IPS-18a (cell line): ENCODE measurements at regions not wholly inside any gene's neighbourhood (a gene's known extent, or its start where the extent isn't known, plus 50 kb on each side); places are given as distances from the start of the nearest gene placed in this dataset.

Experiments
- H3K27ac ChIP-seq: one replicate; pipeline ENCODE4 v1.5.1; 2013; ENCODE audit warnings: low read length
- H3K27me3 ChIP-seq: one replicate; pipeline ENCODE4 v1.6.1; 2013; ENCODE audit warnings: mild to moderate bottlenecking, low read length; ENCODE audit not compliant: control insufficient read depth, insufficient read depth
- H3K36me3 ChIP-seq: one replicate; pipeline ENCODE4 v1.6.1; 2013; ENCODE audit warnings: low read depth, low read length; ENCODE audit not compliant: control insufficient read depth
- H3K4me1 ChIP-seq: one replicate; pipeline ENCODE4 v1.6.1; 2013; ENCODE audit warnings: low read depth, low read length; ENCODE audit not compliant: control insufficient read depth
- H3K4me3 ChIP-seq: one replicate; pipeline ENCODE4 v1.5.1; 2013; ENCODE audit warnings: low read length
- H3K9ac ChIP-seq: one replicate; pipeline ENCODE4 v1.6.1; 2013; ENCODE audit warnings: mild to moderate bottlenecking, low read length, moderate library complexity
- H3K9me3 ChIP-seq: one replicate; pipeline ENCODE4 v1.6.1; 2013; ENCODE audit warnings: low read depth, low read length; ENCODE audit not compliant: control insufficient read depth

DNA sequence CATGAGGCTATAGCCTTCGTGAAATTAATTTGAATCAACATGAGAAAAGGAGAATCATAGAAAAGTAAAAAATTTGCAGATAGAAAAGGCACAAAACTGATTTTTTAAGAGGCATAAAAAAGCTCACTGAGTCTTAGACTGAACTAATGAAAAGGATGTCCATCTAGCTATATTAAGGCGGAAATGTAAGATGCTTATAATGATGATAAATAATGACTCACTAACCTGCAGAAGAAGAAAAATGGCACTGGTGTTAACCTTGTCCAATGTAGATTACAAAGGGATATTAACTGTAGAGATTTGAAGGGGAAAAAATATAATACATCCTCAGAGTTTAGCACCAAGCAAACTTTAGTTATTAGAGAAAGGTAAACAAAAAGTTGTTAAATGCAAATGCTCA lies 1098.0 kb upstream of the DDX18 start:
- Histone ChIP-seq H3K4me3 (no peak overlapping the region), H3K27ac (no peak overlapping the region), H3K9me3 (no peaks in the 10 kb centered on the region), H3K9ac (no peak overlapping the region), H3K36me3 (no peaks in the 10 kb centered on the region), H3K4me1 (peaks cover 5% of the 10 kb centered on the region), H3K27me3 (no peaks in the 10 kb centered on the region)

DNA sequence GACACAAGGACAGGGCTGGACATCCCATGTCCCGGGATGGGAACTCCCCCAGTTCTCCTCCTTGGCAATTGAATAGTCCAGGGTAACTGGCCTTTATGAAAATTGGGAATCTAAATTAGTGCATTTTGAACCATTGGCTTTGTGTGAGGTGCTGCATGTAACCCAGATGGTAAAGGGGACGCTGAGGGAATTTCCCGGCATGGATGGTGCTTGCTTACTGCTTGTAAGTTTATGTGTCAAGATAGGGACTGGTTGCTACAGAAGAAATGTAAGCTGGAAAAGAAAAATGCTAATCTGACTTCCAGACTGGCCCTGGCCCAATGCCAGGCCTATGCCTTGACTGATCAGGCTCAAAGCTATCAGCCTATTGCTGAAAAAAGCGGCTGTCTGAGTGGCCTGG lies 1096.7 kb upstream of the DDX18 start:
- no peaks in the 10 kb centered on the region for H3K27me3 ChIP-seq
- H3K4me3 ChIP-seq = no peak overlapping the region
- H3K9ac ChIP-seq = no peak overlapping the region
- no peaks in the 10 kb centered on the region for H3K9me3 ChIP-seq
- no peaks in the 10 kb centered on the region for H3K36me3 ChIP-seq
- H3K4me1 ChIP-seq = peaks cover 5% of the 10 kb centered on the region
- no peak overlapping the region for H3K27ac ChIP-seq

DNA sequence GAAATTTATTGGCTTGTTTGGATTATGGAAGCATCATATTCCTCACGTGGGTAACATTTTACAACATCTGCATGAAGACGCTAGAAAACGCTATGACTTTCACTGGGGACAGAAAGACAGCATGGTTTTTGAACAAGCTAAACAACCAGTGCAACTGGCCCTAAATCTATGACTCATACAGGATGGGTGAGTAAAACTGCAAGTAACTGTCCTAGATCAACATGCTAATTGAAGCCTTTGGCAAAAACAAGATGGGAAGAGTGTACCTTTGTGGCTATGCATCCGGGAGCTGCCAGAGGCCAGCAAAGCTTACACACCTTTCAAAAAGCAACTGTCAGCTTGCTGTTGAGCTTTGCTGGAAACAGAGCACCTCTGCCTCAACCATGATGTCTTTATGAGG lies 1096.0 kb upstream of the DDX18 start:
- H3K27ac ChIP-seq = no peak overlapping the region
- H3K27me3 ChIP-seq = no peaks in the 10 kb centered on the region
- H3K9me3 ChIP-seq = no peaks in the 10 kb centered on the region
- no peak overlapping the region for H3K9ac ChIP-seq
- H3K4me3 ChIP-seq = no peak overlapping the region
- peaks cover 5% of the 10 kb centered on the region for H3K4me1 ChIP-seq
- no peaks in the 10 kb centered on the region for H3K36me3 ChIP-seq

DNA sequence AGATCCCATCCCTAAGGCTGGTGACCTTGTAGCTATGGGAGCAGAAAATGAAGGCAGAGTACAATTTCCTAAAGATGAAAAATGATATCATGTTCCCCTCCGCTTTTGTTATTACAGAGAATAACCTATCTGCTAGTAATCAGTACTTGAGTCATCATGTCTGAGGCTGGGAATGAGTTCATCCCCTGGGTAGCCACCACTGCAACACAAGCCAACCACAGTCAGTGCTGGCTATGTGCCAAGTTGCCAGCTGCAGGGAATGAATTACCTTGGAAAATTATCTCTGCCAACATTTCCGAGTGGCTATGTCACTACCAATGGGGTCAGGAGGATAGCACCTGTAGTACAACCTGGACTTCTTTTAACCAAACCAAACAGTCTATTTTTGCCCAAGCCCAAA lies 1094.7 kb upstream of the DDX18 start:
- H3K27me3 ChIP-seq = no peaks in the 10 kb centered on the region
- no peaks in the 10 kb centered on the region for H3K36me3 ChIP-seq
- H3K9ac ChIP-seq = no peak overlapping the region
- no peaks in the 10 kb centered on the region for H3K9me3 ChIP-seq
- no peak overlapping the region for H3K27ac ChIP-seq
- no peak overlapping the region for H3K4me3 ChIP-seq
- H3K4me1 ChIP-seq = peaks cover 5% of the 10 kb centered on the region

DNA sequence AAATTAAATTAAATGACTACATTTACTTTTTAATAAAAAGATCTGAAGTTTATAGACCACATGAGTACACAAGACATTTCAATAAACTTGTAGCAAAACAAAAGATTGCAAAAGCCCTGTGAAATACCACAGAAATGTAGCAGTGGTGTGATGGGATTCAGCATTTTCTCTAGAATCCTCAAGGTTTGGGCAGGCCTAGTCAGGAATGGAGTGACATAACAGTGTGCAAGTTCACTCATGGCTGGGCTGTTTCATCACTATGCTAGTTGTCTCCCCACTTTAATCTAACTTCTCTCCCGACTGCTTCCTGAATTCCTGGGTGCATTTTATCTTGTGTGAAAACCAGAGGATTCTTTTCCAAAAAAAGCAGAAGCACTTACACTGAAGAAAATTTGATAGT lies 1089.9 kb upstream of the DDX18 start:
- Histone ChIP-seq H3K27me3 (no peaks in the 10 kb centered on the region), H3K9me3 (no peaks in the 10 kb centered on the region), H3K4me1 (no peaks in the 10 kb centered on the region), H3K36me3 (no peaks in the 10 kb centered on the region), H3K27ac (no peak overlapping the region), H3K9ac (no peak overlapping the region), H3K4me3 (no peak overlapping the region)

DNA sequence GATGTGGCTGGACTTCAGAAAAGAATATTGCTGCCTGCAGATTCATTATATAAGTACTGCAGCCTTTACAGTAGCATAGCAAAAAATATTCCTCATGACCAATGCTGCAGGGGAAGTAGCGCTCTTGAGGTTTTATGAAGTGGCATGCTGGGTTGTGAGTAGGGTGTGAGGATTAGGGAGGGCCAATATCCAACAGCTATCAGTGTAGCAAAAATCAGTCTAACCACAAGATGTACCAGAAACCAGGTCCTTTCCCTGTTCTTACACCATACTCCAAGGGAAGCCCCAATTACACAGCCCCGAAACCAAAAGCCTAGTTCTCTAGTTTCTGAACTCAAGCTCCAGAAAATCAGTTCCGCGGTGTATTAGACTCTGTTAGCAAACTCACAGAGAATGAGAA lies 1082.2 kb upstream of the DDX18 start:
- H3K4me3 ChIP-seq = no peak overlapping the region
- H3K36me3 ChIP-seq = no peaks in the 10 kb centered on the region
- H3K4me1 ChIP-seq = peaks cover 8% of the 10 kb centered on the region
- no peak overlapping the region for H3K9ac ChIP-seq
- no peaks in the 10 kb centered on the region for H3K27me3 ChIP-seq
- no peak overlapping the region for H3K27ac ChIP-seq
- no peaks in the 10 kb centered on the region for H3K9me3 ChIP-seq

DNA sequence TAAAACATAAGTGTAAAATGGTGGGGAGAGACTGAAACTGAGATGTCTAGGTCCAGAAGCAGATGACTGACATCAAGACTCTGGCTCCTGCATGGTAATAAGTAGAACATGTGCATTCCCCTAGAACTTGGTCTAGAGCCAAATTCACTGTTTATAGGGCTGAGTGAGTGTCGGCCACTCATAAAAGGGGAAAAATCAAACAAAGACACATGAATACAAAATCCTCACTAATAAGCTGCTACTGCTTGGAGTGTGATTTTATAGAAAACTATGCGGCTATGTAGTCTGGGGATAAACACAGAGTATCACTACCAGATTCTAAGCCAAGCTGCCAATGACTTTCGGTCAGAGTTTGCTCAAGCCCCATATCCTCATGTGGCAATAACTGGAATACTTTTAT lies 1080.8 kb upstream of the DDX18 start:
- Histone ChIP-seq H3K27ac (no peak overlapping the region), H3K36me3 (no peaks in the 10 kb centered on the region), H3K9ac (no peak overlapping the region), H3K4me1 (peaks cover 8% of the 10 kb centered on the region), H3K4me3 (no peak overlapping the region), H3K9me3 (no peaks in the 10 kb centered on the region), H3K27me3 (no peaks in the 10 kb centered on the region)

DNA sequence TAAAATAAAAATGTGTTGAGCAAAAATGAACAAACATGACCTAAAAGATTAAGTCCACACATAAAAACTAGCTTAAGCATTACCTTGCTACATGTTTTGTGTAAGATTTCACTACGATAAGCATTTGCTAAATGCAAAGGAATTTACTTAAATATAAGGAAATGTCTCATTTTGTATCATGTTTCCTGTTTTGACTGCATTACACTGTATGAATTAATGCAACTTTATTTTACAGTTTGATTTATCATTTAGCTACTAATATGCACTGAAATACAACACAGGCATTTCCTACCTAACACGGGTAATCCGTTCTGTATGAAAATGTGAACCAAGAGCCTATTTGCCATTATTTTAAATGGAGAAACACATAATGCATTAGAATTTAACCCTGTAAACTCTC lies 1076.5 kb upstream of the DDX18 start:
- Histone ChIP-seq H3K27ac (no peak overlapping the region), H3K4me3 (no peak overlapping the region), H3K9ac (no peak overlapping the region), H3K36me3 (no peaks in the 10 kb centered on the region), H3K9me3 (no peaks in the 10 kb centered on the region), H3K4me1 (no peaks in the 10 kb centered on the region), H3K27me3 (no peaks in the 10 kb centered on the region)

DNA sequence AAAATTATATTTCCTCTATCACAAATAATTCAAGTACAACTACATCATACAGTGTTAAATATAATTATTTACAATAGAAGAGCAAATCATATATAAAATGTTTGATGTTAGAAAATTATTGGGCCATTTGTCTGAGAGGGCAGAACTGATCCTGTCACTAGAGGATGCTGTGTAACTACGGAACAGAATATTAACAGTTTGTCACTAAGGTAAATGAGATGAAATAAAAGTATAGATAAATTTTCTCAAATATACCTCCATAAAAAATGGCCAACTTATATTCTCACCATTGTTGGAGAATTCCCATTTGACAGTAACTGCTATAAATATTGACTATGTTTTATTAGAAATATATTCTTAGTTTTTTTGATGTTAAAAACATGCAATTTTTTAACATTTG lies 1067.4 kb upstream of the DDX18 start:
- Histone ChIP-seq H3K9ac (no peak overlapping the region), H3K36me3 (no peaks in the 10 kb centered on the region), H3K27me3 (no peaks in the 10 kb centered on the region), H3K27ac (no peak overlapping the region), H3K4me1 (no peaks in the 10 kb centered on the region), H3K4me3 (no peak overlapping the region), H3K9me3 (no peaks in the 10 kb centered on the region)

DNA sequence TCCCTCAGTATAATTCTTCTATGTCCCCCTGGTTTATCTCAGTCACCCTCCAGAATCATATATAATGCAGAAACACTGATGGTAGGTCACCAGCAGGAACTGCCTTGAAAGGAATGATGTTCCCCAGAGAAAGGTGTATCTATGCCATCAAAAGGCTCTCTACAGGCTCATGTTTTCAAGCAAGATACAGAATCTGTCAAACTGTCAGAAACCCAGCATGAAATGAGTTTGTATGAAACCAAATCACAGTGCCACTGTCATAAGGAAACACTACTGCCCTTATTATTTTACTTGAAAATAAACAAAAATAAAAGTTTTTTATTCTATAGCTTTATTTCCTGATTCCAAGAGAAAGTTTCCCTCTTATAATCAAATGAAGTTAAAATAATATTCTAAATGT lies 1064.5 kb upstream of the DDX18 start:
- Histone ChIP-seq H3K9ac (no peak overlapping the region), H3K4me1 (peaks cover 12% of the 10 kb centered on the region), H3K9me3 (no peaks in the 10 kb centered on the region), H3K27ac (no peak overlapping the region), H3K36me3 (no peaks in the 10 kb centered on the region), H3K4me3 (no peak overlapping the region), H3K27me3 (no peaks in the 10 kb centered on the region)

DNA sequence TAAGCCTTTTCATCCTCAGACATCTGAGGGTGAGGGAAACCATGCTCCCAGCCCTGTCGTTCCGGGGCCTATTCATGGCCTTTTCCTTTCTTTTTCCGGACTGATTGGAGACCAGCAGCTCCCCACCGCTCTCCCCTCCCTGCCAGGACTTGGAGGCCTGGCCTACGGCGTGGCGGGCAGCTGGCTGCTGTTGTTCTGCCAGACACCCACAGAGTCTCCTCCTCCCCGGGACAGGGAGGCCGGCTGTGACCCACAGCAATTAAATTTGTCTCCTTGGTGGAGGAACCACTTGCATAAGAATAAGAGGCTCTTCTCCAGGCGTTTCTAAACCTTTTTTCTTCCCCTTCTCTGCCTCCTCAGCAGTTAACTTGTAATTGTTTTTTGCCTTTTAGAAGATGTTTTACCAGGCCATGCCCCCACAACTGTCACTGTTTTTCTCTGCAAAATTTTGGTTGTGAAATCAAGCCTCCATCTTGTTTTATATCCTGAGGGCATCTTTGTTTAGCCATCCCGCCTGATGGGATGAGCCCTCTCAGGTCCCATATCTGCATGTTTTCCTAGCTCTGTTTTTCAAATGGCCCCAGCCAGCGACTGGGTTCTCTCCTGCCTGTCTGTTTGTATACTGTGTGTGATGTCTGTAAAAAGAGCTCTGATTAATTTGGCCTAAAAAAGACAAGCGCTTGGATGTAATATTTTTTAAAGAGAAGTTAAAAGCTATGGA lies 1060.0 kb upstream of the DDX18 start:
- peak overlapping the region; percentile 13 for H3K9ac ChIP-seq
- H3K27me3 ChIP-seq = no peaks in the 10 kb centered on the region
- H3K9me3 ChIP-seq = no peaks in the 10 kb centered on the region

DNA sequence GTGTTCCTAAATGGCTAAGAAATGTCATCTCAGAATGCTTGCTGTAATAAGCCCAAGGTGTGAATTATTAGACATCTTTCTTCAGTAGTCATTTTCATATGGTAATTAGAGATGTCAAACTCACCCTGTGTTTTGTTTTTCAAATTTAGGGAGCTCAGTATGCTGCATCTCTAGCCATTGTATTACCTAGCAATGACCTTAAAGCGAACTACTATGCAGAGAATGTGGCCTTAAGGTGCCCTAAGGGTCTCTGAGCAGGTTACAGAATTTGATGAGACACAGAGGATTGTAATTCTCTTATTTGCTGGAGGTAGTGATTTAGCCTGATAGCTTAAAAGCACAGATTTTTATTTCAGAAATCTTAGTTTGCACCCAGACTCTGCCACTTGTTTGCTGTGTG lies 1052.6 kb upstream of the DDX18 start:
- Histone ChIP-seq H3K4me1 (peaks cover 8% of the 10 kb centered on the region), H3K9ac (no peak overlapping the region), H3K27ac (no peak overlapping the region), H3K4me3 (no peak overlapping the region), H3K27me3 (no peaks in the 10 kb centered on the region), H3K36me3 (no peaks in the 10 kb centered on the region), H3K9me3 (no peaks in the 10 kb centered on the region)

More for the DNA sequence above, 1060.0 kb upstream of the DDX18 start:
- Histone ChIP-seq H3K27ac (peak overlapping the region; percentile 53), H3K4me3 (peak overlapping the region; percentile 18), H3K4me1 (peaks cover 19% of the 10 kb centered on the region), H3K36me3 (no peaks in the 10 kb centered on the region)
